Karpas-422 (cell line): ENCODE measurements at regions not wholly inside any gene's neighbourhood (a gene's known extent, or its start where the extent isn't known, plus 50 kb on each side); places are given as distances from the start of the nearest gene placed in this dataset.

Experiments used
- DNase-seq: peaks from one replicate; pipeline ENCODE4 v3.0.0-alpha.2; 2015
- H2AFZ ChIP-seq: fragments of 200-600 bp; sonication (generic); 2 replicates; pipeline ENCODE4 v1.6.1; 2014; ENCODE audit warnings: antibody characterized with exemption, low read length, mixed read lengths
- H3K27ac ChIP-seq: fragments of 200-600 bp; sonication (generic); 2 replicates; pipeline ENCODE4 v1.5.1; 2014; ENCODE audit warnings: mild to moderate bottlenecking, low read length, moderate library complexity
- H3K27me3 ChIP-seq: fragments of 200-600 bp; sonication (generic); 2 replicates; pipeline ENCODE4 v1.6.1; 2014; ENCODE audit warnings: low read length, mixed read lengths
- H3K36me3 ChIP-seq: fragments of 200-600 bp; sonication (generic); 2 replicates; pipeline ENCODE4 v1.6.1; 2014; ENCODE audit warnings: low read length, mixed read lengths; ENCODE audit not compliant: insufficient read depth
- H3K4me1 ChIP-seq: fragments of 200-600 bp; sonication (generic); 2 replicates; pipeline ENCODE4 v1.6.1; 2014; ENCODE audit warnings: mild to moderate bottlenecking, low read length, mixed read lengths
- H3K4me2 ChIP-seq: fragments of 200-600 bp; sonication (generic); 2 replicates; pipeline ENCODE4 v1.6.1; 2014; ENCODE audit warnings: low read length, low read depth, mild to moderate bottlenecking; ENCODE audit not compliant: poor library complexity, severe bottlenecking
- H3K4me3 ChIP-seq: fragments of 200-600 bp; sonication (generic); 2 replicates; pipeline ENCODE4 v1.5.1; 2014; ENCODE audit warnings: mild to moderate bottlenecking, antibody characterized with exemption, low read length, mixed read lengths
- H3K79me2 ChIP-seq: fragments of 200-600 bp; sonication (generic); 2 replicates; pipeline ENCODE4 v1.6.1; 2014; ENCODE audit warnings: mild to moderate bottlenecking, low read length, mixed read lengths
- H3K9ac ChIP-seq: fragments of 200-600 bp; sonication (generic); 2 replicates; pipeline ENCODE4 v1.6.0; 2014; ENCODE audit warnings: low read length
- H3K9me2 ChIP-seq: fragments of 200-600 bp; sonication (generic), shearing (Covaris generic); replicated peaks from 2 replicates; pipeline ENCODE4 v1.6.0; 2014; ENCODE audit warnings: mild to moderate bottlenecking, low read length, moderate library complexity; ENCODE audit not compliant: insufficient read depth
- H3K9me3 ChIP-seq: fragments of 300-700, 200-600 bp; sonication (generic); 2 replicates; pipeline ENCODE4 v1.6.1; 2014; ENCODE audit warnings: low read length, mixed read lengths
- H4K20me1 ChIP-seq: fragments of 200-600 bp; sonication (generic); 2 replicates; pipeline ENCODE4 v1.6.1; 2014; ENCODE audit warnings: mild to moderate bottlenecking, antibody characterized with exemption, low read length, low read depth; ENCODE audit not compliant: insufficient read depth

GRCh38 chr17:77563439-77564102 lies 394.9 kb upstream of the TNRC6C start:
- Histone ChIP-seq H3K4me1 (no peaks in the 10 kb centered on the region), H2AFZ (no peak overlapping the region), H3K27me3 (no peaks in the 10 kb centered on the region), H3K9ac (no peak overlapping the region), H3K9me2 (no peaks in the 10 kb centered on the region), H4K20me1 (no peaks in the 10 kb centered on the region), H3K4me2 (no peak overlapping the region), H3K9me3 (no peaks in the 10 kb centered on the region), H3K36me3 (no peaks in the 10 kb centered on the region), H3K27ac (no peak overlapping the region), H3K79me2 (no peaks in the 10 kb centered on the region), H3K4me3 (no peak overlapping the region)
- no peak for DNase-seq

DNA sequence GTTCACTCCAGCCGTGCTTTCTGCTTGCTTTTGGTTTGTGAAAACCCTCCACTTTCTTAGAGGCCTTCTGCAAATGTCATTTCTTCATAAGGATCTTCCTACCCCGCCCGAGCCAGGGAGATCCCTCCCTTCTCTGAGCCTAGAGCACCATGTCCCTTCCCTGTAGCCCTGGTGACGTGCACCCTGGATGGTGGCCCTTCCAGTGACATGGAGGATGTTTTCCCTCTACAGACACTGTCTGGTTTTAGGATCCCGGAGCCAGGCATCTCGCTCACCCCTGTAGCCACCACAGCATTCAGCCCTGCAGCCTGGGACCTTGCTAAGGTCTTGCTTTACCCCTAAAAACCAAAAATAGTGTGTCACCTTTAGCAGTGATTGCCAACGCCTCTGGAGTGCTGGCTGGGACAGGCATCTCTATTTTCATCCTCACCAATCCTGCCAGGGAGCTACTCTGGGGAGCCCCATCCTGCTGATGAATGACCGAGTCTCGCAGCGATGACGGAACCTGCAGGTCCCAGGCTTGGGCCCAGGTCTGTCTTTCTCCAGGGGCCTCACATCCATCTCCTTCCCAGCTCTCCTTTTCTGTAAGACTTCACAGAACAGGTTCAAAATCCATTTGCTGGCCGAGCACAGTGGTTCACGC lies 394.1 kb upstream of the TNRC6C start:
- Histone ChIP-seq H3K4me2 (no peak overlapping the region), H3K9me2 (no peaks in the 10 kb centered on the region), H3K79me2 (no peaks in the 10 kb centered on the region), H3K9me3 (no peaks in the 10 kb centered on the region), H3K36me3 (no peaks in the 10 kb centered on the region), H3K27me3 (no peaks in the 10 kb centered on the region), H3K4me1 (no peaks in the 10 kb centered on the region), H3K27ac (no peak overlapping the region), H2AFZ (no peak overlapping the region), H4K20me1 (no peaks in the 10 kb centered on the region), H3K4me3 (no peak overlapping the region), H3K9ac (no peak overlapping the region)
- no peak for DNase-seq

- Histone ChIP-seq H3K9me3 (no peaks in the 10 kb centered on the region), H2AFZ (no peak overlapping the region), H3K4me3 (no peak overlapping the region), H3K9me2 (no peaks in the 10 kb centered on the region), H3K27ac (no peak overlapping the region), H3K79me2 (no peaks in the 10 kb centered on the region), H3K27me3 (no peaks in the 10 kb centered on the region), H3K36me3 (no peaks in the 10 kb centered on the region), H3K9ac (no peak overlapping the region), H3K4me1 (no peaks in the 10 kb centered on the region), H3K4me2 (no peak overlapping the region), H4K20me1 (no peaks in the 10 kb centered on the region)
- DNase-seq: no peak
Measured at GRCh38 chr17:77565166-77565565, 393.3 kb upstream of the TNRC6C start.

- Histone ChIP-seq H3K27me3 (no peaks in the 10 kb centered on the region), H3K9me2 (no peaks in the 10 kb centered on the region), H4K20me1 (no peaks in the 10 kb centered on the region), H3K79me2 (no peaks in the 10 kb centered on the region), H3K4me1 (no peaks in the 10 kb centered on the region), H3K27ac (no peak overlapping the region), H2AFZ (no peak overlapping the region), H3K4me3 (no peak overlapping the region), H3K4me2 (no peak overlapping the region), H3K9ac (no peak overlapping the region), H3K9me3 (no peaks in the 10 kb centered on the region), H3K36me3 (no peaks in the 10 kb centered on the region)
- DNase-seq: peak; percentile 51
Measured at GRCh38 chr17:77566151-77566550, 392.4 kb upstream of the TNRC6C start.

DNA sequence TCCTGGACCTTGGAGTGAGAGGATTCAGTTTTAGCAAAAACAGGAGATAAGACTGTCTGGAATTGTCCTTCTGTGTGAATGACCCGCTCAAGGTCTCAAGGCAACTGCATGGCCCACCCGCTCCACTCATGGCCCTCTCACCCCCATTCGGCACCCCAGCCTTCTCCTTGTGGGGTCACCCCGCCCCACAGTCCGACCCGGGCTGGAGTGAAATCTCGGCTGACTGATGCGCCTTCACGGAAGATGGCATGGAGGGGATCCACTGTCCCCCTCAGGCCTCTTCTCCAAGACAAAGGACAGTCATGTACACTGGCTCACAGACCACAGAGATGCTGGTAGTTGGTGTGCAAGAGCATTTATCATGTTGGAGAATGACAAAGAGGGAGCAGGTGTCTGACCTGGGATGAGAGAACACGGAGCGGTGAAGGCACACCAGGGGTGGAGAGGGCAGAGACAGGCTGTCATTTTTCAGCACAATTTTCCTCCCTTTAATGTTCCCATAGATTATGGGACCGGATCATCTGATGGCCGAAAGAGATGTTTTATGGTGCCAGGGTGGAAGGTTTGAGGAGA lies 391.9 kb upstream of the TNRC6C start:
- H3K9ac ChIP-seq: no peak overlapping the region
- no peak for DNase-seq
- H3K27me3 ChIP-seq: no peaks in the 10 kb centered on the region
- H4K20me1 ChIP-seq: no peaks in the 10 kb centered on the region
- H3K9me2 ChIP-seq: no peaks in the 10 kb centered on the region
- H3K4me1 ChIP-seq: no peaks in the 10 kb centered on the region
- no peaks in the 10 kb centered on the region for H3K9me3 ChIP-seq
- H2AFZ ChIP-seq: no peak overlapping the region
- no peak overlapping the region for H3K4me3 ChIP-seq
- no peaks in the 10 kb centered on the region for H3K36me3 ChIP-seq
- H3K27ac ChIP-seq: no peak overlapping the region
- no peak overlapping the region for H3K4me2 ChIP-seq
- no peaks in the 10 kb centered on the region for H3K79me2 ChIP-seq

GRCh38 chr17:77568540-77568939 lies 390.0 kb upstream of the TNRC6C start:
- Histone ChIP-seq H3K4me1 (no peaks in the 10 kb centered on the region), H2AFZ (no peak overlapping the region), H3K36me3 (no peaks in the 10 kb centered on the region), H3K9me3 (no peaks in the 10 kb centered on the region), H3K4me2 (no peak overlapping the region), H4K20me1 (no peaks in the 10 kb centered on the region), H3K27ac (no peak overlapping the region), H3K9me2 (no peaks in the 10 kb centered on the region), H3K27me3 (no peaks in the 10 kb centered on the region), H3K79me2 (no peaks in the 10 kb centered on the region), H3K4me3 (no peak overlapping the region), H3K9ac (no peak overlapping the region)
- no peak for DNase-seq

- H3K4me2 ChIP-seq: no peak overlapping the region
- H3K9me2 ChIP-seq: no peaks in the 10 kb centered on the region
- H2AFZ ChIP-seq: no peak overlapping the region
- no peaks in the 10 kb centered on the region for H4K20me1 ChIP-seq
- H3K27me3 ChIP-seq: no peaks in the 10 kb centered on the region
- H3K9ac ChIP-seq: no peak overlapping the region
- no peaks in the 10 kb centered on the region for H3K4me1 ChIP-seq
- H3K27ac ChIP-seq: no peak overlapping the region
- no peak overlapping the region for H3K4me3 ChIP-seq
- no peaks in the 10 kb centered on the region for H3K36me3 ChIP-seq
- no peak for DNase-seq
- no peaks in the 10 kb centered on the region for H3K79me2 ChIP-seq
- H3K9me3 ChIP-seq: no peaks in the 10 kb centered on the region
Measured at GRCh38 chr17:77569846-77570564, 388.5 kb upstream of the TNRC6C start.

- Histone ChIP-seq H4K20me1 (no peaks in the 10 kb centered on the region), H3K79me2 (no peaks in the 10 kb centered on the region), H3K9me2 (no peaks in the 10 kb centered on the region), H3K4me2 (no peak overlapping the region), H3K4me3 (no peak overlapping the region), H2AFZ (no peak overlapping the region), H3K9me3 (no peaks in the 10 kb centered on the region), H3K4me1 (no peaks in the 10 kb centered on the region), H3K36me3 (no peaks in the 10 kb centered on the region), H3K27me3 (no peaks in the 10 kb centered on the region), H3K9ac (no peak overlapping the region), H3K27ac (no peak overlapping the region)
- no peak for DNase-seq
Measured at GRCh38 chr17:77570565-77570898, 388.0 kb upstream of the TNRC6C start.
